H1 (cell line): ENCODE measurements at regions not wholly inside any gene's neighbourhood (a gene's known extent, or its start where the extent isn't known, plus 50 kb on each side); places are given as distances from the start of the nearest gene placed in this dataset.

Experiments
- CHD1 ChIP-seq: IDR thresholded peaks from 2 replicates; pipeline ENCODE4 v1.6.1; 2012; ENCODE audit warnings: low read depth, low read length, improper control_type of control experiment
- TF ChIP-seq, protein P1 (sequence below): fragments of 300-600 bp; sonication (generic); IDR thresholded peaks from 2 replicates; pipeline ENCODE4 v1.7.1; 2012; ENCODE audit warnings: low read length, moderate library complexity, mild to moderate bottlenecking, inconsistent platforms; ENCODE audit not compliant: insufficient replicate concordance

DNA sequence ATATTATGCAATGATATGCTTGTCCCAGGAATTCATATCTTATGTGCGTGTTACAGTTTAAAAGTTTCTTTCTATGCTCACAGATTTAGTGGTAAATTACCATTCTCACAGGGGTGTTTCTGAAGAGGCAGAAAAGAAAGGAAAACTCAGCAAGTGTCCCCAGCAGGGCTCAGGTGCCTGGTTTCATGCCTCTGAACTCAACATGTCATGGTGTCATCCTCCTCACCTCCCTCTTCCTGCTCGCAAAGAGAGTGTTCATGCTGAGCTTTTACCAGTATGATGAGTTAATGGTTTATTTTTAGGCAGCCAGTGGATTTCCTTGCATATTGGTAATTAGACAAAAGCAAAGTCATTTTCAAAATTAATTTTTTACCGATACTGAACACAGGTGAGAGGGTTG, 492.9 kb upstream of the ZEB2 start (continued):
- TF ChIP-seq, protein P1, sequence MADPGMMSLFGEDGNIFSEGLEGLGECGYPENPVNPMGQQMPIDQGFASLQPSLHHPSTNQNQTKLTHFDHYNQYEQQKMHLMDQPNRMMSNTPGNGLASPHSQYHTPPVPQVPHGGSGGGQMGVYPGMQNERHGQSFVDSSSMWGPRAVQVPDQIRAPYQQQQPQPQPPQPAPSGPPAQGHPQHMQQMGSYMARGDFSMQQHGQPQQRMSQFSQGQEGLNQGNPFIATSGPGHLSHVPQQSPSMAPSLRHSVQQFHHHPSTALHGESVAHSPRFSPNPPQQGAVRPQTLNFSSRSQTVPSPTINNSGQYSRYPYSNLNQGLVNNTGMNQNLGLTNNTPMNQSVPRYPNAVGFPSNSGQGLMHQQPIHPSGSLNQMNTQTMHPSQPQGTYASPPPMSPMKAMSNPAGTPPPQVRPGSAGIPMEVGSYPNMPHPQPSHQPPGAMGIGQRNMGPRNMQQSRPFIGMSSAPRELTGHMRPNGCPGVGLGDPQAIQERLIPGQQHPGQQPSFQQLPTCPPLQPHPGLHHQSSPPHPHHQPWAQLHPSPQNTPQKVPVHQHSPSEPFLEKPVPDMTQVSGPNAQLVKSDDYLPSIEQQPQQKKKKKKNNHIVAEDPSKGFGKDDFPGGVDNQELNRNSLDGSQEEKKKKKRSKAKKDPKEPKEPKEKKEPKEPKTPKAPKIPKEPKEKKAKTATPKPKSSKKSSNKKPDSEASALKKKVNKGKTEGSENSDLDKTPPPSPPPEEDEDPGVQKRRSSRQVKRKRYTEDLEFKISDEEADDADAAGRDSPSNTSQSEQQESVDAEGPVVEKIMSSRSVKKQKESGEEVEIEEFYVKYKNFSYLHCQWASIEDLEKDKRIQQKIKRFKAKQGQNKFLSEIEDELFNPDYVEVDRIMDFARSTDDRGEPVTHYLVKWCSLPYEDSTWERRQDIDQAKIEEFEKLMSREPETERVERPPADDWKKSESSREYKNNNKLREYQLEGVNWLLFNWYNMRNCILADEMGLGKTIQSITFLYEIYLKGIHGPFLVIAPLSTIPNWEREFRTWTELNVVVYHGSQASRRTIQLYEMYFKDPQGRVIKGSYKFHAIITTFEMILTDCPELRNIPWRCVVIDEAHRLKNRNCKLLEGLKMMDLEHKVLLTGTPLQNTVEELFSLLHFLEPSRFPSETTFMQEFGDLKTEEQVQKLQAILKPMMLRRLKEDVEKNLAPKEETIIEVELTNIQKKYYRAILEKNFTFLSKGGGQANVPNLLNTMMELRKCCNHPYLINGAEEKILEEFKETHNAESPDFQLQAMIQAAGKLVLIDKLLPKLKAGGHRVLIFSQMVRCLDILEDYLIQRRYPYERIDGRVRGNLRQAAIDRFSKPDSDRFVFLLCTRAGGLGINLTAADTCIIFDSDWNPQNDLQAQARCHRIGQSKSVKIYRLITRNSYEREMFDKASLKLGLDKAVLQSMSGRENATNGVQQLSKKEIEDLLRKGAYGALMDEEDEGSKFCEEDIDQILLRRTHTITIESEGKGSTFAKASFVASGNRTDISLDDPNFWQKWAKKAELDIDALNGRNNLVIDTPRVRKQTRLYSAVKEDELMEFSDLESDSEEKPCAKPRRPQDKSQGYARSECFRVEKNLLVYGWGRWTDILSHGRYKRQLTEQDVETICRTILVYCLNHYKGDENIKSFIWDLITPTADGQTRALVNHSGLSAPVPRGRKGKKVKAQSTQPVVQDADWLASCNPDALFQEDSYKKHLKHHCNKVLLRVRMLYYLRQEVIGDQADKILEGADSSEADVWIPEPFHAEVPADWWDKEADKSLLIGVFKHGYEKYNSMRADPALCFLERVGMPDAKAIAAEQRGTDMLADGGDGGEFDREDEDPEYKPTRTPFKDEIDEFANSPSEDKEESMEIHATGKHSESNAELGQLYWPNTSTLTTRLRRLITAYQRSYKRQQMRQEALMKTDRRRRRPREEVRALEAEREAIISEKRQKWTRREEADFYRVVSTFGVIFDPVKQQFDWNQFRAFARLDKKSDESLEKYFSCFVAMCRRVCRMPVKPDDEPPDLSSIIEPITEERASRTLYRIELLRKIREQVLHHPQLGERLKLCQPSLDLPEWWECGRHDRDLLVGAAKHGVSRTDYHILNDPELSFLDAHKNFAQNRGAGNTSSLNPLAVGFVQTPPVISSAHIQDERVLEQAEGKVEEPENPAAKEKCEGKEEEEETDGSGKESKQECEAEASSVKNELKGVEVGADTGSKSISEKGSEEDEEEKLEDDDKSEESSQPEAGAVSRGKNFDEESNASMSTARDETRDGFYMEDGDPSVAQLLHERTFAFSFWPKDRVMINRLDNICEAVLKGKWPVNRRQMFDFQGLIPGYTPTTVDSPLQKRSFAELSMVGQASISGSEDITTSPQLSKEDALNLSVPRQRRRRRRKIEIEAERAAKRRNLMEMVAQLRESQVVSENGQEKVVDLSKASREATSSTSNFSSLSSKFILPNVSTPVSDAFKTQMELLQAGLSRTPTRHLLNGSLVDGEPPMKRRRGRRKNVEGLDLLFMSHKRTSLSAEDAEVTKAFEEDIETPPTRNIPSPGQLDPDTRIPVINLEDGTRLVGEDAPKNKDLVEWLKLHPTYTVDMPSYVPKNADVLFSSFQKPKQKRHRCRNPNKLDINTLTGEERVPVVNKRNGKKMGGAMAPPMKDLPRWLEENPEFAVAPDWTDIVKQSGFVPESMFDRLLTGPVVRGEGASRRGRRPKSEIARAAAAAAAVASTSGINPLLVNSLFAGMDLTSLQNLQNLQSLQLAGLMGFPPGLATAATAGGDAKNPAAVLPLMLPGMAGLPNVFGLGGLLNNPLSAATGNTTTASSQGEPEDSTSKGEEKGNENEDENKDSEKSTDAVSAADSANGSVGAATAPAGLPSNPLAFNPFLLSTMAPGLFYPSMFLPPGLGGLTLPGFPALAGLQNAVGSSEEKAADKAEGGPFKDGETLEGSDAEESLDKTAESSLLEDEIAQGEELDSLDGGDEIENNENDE = no peak
- TF ChIP-seq CHD1 = no peak
